ENCODE measurements at regions not wholly inside any gene's neighbourhood (a gene's known extent, or its start where the extent isn't known, plus 50 kb on each side); places are given as distances from the start of the nearest gene placed in this dataset.

DNA sequence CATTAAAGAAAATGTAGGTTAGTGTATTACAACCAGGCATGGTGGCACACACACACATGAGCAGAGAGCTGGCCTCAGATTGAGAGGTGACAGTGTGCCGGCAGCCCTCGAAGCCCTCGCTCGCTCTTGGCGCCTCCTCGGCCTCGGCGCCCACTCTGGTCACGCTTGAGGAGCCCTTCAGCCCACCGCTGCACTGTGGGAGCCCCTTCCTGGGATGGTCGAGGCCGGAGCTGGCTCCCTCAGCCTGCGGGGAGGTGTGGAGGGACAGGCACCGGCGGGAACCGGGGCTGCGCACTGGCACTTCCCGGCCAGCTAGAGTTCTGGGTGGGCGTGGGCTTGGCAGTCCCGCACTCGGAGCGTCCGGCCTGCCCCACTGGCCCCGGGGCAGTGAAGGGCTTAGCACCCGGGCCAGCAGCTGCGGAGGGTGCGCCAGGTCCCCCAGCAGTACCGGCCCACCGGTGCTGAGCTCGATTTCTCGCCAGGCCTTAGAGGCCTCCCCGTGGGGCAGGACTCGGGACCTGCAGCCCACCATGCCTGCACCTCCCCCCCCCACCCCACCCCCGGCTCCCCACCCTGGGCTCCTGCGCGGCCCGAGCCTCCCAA is 80.4 kb upstream of the TMEM158 start:
- Histone ChIP-seq H2AFZ (ENCODE audit: insufficient read depth, low read depth, low read length, poor library complexity, severe bottlenecking) (no peak overlapping the region), H3K9me3 (ENCODE audit: control extremely low read depth in 1 of 3, control insufficient read depth in 2 of 3, insufficient read depth in 1 of 3, low read length in 2 of 3) (peaks cover 6 to 11% (median 10%) of the 10 kb centered on the region in 3 donors), H3K27me3 (replicated peaks in 1 of 4; ENCODE audit: control extremely low read depth in 1 of 4, control insufficient read depth in 3 of 4, insufficient read depth in 4 of 4, low read length in 3 of 4) (peaks cover 0 to 5% (median 2%) of the 10 kb centered on the region in 4 experiments), H3K27ac (ENCODE audit: low read length in 2 of 2) (no peak overlapping the region), H3K9ac (ENCODE audit: low read length) (no peak overlapping the region), H3K4me1 (ENCODE audit: control insufficient read depth in 2 of 2, insufficient read depth in 2 of 2, low read length in 2 of 2) (no peaks in the 10 kb centered on the region), H3K79me2 (ENCODE audit: control insufficient read depth, insufficient read depth, low read length) (no peaks in the 10 kb centered on the region), H3K4me2 (replicated peaks; ENCODE audit: low read depth, low read length, poor library complexity, severe bottlenecking) (no peak overlapping the region), H4K20me1 (ENCODE audit: control insufficient read depth, insufficient read depth, low read length, poor library complexity, severe bottlenecking) (no peaks in the 10 kb centered on the region), H3K36me3 (replicated peaks in 1 of 2; ENCODE audit: control extremely low read depth in 1 of 2, control insufficient read depth in 1 of 2, extremely low read depth in 1 of 2, insufficient read depth in 2 of 2, low read length in 1 of 2) (no peaks in the 10 kb centered on the region), H3K4me3 (ENCODE audit: control extremely low read depth in 1 of 5, extremely low read depth in 1 of 5, insufficient read depth in 1 of 5, low read depth in 2 of 5, low read length in 4 of 5) (no peak overlapping the region)
- ATAC-seq (ENCODE audit: low read depth) (no peak), DNase-seq (no peak)
- intact Hi-C loops (cut with micrococcal nuclease): no loop called here
- Mint-ChIP-seq H3K27me3 (peaks cover 11% of the 10 kb centered on the region), H3K4me1 (no peaks in the 10 kb centered on the region), H3K27ac (no peak overlapping the region), H3K9me3 (ENCODE audit: insufficient read depth) (peaks cover 5% of the 10 kb centered on the region), H3K4me3 (no peak overlapping the region)
- WGBS (ENCODE audit: insufficient coverage): 96% methylated on average over 35 of the region's 37 CpGs
- ChIA-PET CTCF (no interaction called here), POLR2A (no interaction called here)
- TF ChIP-seq, protein P1, sequence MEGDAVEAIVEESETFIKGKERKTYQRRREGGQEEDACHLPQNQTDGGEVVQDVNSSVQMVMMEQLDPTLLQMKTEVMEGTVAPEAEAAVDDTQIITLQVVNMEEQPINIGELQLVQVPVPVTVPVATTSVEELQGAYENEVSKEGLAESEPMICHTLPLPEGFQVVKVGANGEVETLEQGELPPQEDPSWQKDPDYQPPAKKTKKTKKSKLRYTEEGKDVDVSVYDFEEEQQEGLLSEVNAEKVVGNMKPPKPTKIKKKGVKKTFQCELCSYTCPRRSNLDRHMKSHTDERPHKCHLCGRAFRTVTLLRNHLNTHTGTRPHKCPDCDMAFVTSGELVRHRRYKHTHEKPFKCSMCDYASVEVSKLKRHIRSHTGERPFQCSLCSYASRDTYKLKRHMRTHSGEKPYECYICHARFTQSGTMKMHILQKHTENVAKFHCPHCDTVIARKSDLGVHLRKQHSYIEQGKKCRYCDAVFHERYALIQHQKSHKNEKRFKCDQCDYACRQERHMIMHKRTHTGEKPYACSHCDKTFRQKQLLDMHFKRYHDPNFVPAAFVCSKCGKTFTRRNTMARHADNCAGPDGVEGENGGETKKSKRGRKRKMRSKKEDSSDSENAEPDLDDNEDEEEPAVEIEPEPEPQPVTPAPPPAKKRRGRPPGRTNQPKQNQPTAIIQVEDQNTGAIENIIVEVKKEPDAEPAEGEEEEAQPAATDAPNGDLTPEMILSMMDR (IDR thresholded peaks at IDR 0.05): no peak
- TF ChIP-seq EZH2 (IDR thresholded peaks at IDR 0.05; ENCODE audit: borderline replicate concordance, insufficient read depth, low read depth, low read length, poor library complexity, severe bottlenecking): no peak

DNA sequence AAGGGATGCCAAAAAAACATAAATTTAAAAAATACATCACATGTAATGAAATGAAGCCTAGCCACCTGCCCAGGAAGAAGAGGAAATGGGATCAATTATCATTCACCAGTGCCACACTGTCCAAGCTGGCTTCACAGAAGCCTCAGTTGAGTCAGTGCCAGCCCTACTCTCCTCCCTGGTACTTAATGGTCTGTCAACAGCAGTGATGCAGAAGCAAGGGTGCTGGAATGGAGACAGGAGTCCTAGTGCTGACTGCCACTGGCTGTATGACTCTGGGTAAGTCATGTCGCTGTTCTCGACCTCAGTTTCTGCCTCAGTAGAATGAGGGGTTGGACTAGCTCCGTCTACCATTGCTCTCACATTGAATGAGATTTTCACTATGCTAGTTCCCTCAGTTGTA is 78.5 kb upstream of the LARS2 start:
- Histone ChIP-seq H3K4me1 (ENCODE audit: control insufficient read depth in 2 of 2, insufficient read depth in 2 of 2, low read length in 2 of 2) (no peaks in the 10 kb centered on the region), H3K27ac (ENCODE audit: low read length in 2 of 2) (no peak overlapping the region), H4K20me1 (ENCODE audit: control insufficient read depth, insufficient read depth, low read length, poor library complexity, severe bottlenecking) (no peaks in the 10 kb centered on the region), H3K79me2 (ENCODE audit: control insufficient read depth, insufficient read depth, low read length) (no peaks in the 10 kb centered on the region), H3K9me3 (ENCODE audit: control extremely low read depth in 1 of 3, control insufficient read depth in 2 of 3, insufficient read depth in 1 of 3, low read length in 2 of 3) (no peaks in the 10 kb centered on the region), H3K4me2 (replicated peaks; ENCODE audit: low read depth, low read length, poor library complexity, severe bottlenecking) (no peak overlapping the region), H3K9ac (ENCODE audit: low read length) (no peak overlapping the region), H3K4me3 (ENCODE audit: control extremely low read depth in 1 of 5, extremely low read depth in 1 of 5, insufficient read depth in 1 of 5, low read depth in 2 of 5, low read length in 4 of 5) (no peak overlapping the region), H3K36me3 (replicated peaks in 1 of 2; ENCODE audit: control extremely low read depth in 1 of 2, control insufficient read depth in 1 of 2, extremely low read depth in 1 of 2, insufficient read depth in 2 of 2, low read length in 1 of 2) (no peaks in the 10 kb centered on the region), H2AFZ (ENCODE audit: insufficient read depth, low read depth, low read length, poor library complexity, severe bottlenecking) (no peak overlapping the region), H3K27me3 (replicated peaks in 1 of 4; ENCODE audit: control extremely low read depth in 1 of 4, control insufficient read depth in 3 of 4, insufficient read depth in 4 of 4, low read length in 3 of 4) (peaks cover 0 to 5% (median 1%) of the 10 kb centered on the region in 4 experiments)
- intact Hi-C loops (cut with micrococcal nuclease): no loop called here
- WGBS (ENCODE audit: insufficient coverage): 100% methylated on average over 1 of the region's 3 CpGs
- ATAC-seq (ENCODE audit: low read depth): no peak
- Mint-ChIP-seq H3K4me1 (no peaks in the 10 kb centered on the region), H3K27ac (no peak overlapping the region), H3K9me3 (ENCODE audit: insufficient read depth) (no peaks in the 10 kb centered on the region), H3K4me3 (no peak overlapping the region), H3K27me3 (peaks cover 29% of the 10 kb centered on the region)
- ChIA-PET CTCF (no interaction called here), POLR2A (no interaction called here)
- TF ChIP-seq, protein P1 (IDR thresholded peaks at IDR 0.05): no peak
- no peak for DNase-seq

All from B cell (primary cell).